Ovary (tissue), 3 donors: ENCODE measurements at regions not wholly inside any gene's neighbourhood (a gene's known extent, or its start where the extent isn't known, plus 50 kb on each side); places are given as distances from the start of the nearest gene placed in this dataset.

Experiments used
- POLR2A ChIP-seq: fragments of 450-650 bp; IDR thresholded peaks from one replicate; pipeline ENCODE4 v1.6.1; 2017; ENCODE audit warnings: antibody characterized with exemption, mild to moderate bottlenecking, moderate library complexity
- TF ChIP-seq, protein P1 (sequence below), 3 donors: fragments of 450-650 bp in 2 of 3; fragments of 200-600 bp in 1 of 3; IDR thresholded peaks; one replicate each; pipeline versions ENCODE4 v1.5.1 to v1.8.0; 2016 to 2022; ENCODE audit warnings: antibody characterized with exemption in 3 of 3, mild to moderate bottlenecking in 1 of 3
- donor health status: DM: no; HTN: no; CAD: no.

DNA sequence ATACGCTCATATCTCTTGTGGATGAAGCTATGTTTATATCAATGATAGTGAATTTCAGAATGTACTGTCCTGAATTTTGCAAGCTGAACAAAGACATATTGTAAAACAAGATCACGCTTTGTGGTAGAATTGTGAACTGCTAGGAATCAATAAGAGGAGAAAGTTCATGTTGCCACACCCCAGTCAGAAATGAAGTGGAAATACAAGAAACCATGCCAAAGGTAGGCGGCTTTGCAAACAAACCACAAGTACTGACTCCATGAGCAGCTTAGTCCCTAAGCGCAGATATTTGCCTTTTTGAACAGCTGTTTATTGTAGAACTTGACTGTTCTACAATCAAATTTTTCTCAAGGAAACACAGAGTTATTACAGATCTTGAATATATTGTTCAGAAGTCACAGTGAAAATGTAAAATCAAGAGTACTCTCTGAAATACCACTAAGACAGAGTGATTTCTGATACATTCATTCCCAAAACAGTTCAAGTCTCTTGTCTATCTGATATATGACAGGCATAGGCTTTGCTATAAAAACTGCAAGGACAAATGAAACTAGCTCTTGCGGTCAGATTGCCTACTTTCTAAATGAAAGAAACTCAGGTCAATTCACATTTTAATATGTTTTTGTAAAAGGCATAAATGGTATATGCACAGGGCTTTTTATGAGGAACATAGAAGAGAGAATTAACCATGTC lies 120.9 kb upstream of the CDH19 start:
- TF ChIP-seq, protein P1, sequence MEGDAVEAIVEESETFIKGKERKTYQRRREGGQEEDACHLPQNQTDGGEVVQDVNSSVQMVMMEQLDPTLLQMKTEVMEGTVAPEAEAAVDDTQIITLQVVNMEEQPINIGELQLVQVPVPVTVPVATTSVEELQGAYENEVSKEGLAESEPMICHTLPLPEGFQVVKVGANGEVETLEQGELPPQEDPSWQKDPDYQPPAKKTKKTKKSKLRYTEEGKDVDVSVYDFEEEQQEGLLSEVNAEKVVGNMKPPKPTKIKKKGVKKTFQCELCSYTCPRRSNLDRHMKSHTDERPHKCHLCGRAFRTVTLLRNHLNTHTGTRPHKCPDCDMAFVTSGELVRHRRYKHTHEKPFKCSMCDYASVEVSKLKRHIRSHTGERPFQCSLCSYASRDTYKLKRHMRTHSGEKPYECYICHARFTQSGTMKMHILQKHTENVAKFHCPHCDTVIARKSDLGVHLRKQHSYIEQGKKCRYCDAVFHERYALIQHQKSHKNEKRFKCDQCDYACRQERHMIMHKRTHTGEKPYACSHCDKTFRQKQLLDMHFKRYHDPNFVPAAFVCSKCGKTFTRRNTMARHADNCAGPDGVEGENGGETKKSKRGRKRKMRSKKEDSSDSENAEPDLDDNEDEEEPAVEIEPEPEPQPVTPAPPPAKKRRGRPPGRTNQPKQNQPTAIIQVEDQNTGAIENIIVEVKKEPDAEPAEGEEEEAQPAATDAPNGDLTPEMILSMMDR (IDR thresholded peaks at IDR 0.05) = no peak
- no peak for TF ChIP-seq POLR2A
